Motor neuron (in vitro differentiated cells): ENCODE measurements at regions not wholly inside any gene's neighbourhood (a gene's known extent, or its start where the extent isn't known, plus 50 kb on each side); places are given as distances from the start of the nearest gene placed in this dataset.
"Not testable (repeated sequence)": the region's sequence is repeated elsewhere in the genome, so short reads cannot be mapped to it uniquely, and the experiment has no call there.

Experiments
- ATAC-seq, 8 experiments: fragments of 200-7000 bp; cut with Tn5 transposase; replicated peaks in 6 of 8; 2 replicates each; pipeline ENCODE4 v1.8.0; 2021; ENCODE audit warnings: mild to moderate bottlenecking in 8 of 8, moderate library complexity in 8 of 8
- H3K27ac ChIP-seq, 2 donors: fragments of 250-450 bp; sonication (Bioruptor Pico); 2 replicates each; pipeline ENCODE4 v1.9.0; 2021; ENCODE audit warnings: antibody characterized with exemption in 2 of 2, mild to moderate bottlenecking in 2 of 2, moderate library complexity in 1 of 2
- H3K4me1 ChIP-seq, 2 donors: fragments of 250-450 bp; sonication (Bioruptor Pico); replicated peaks in 1 of 2; 2 replicates each; pipeline ENCODE4 v1.6.1; 2021; ENCODE audit warnings: antibody characterized with exemption in 2 of 2, mild to moderate bottlenecking in 2 of 2, moderate library complexity in 1 of 2
- H3K4me3 ChIP-seq, 5 donors: fragments of 250-450 bp; sonication (Bioruptor Pico); 2 replicates each; pipeline ENCODE4 v1.9.0; 2021; ENCODE audit warnings: antibody characterized with exemption in 5 of 5, mild to moderate bottlenecking in 5 of 5, moderate library complexity in 4 of 5
- WGBS, 10 experiments: fragments of 450-650 bp; shearing (Covaris generic); methylation state at CpG; one replicate each; pipeline ENCODE4 v1.0.0; 2022; 5-methylcytosine and 5-hydroxymethylcytosine counted together
- in situ Hi-C, 9 experiments: fragments of 400-800 bp; cut with MboI; loops; one replicate each; pipeline ENCODE4 v1.15.0; 2021; ENCODE audit warnings: low sequenced_read_pairs in 9 of 9, low pct_unique_long_range_greater_than_20kb in 2 of 9; ENCODE audit not compliant: unreplicated experiment in 9 of 9

GRCh38 chr16:48959204-48959603 lies 322.4 kb downstream of the CBLN1 start:
- Histone ChIP-seq H3K4me3 (no peak overlapping the region), H3K4me1 (no peaks in the 10 kb centered on the region), H3K27ac (no peak overlapping the region)
- WGBS, 10 experiments = 0 to 64% (median 28%) methylated on average over 1 to 3 of the region's 3 CpGs; no CpG with 5 or more reads in 4 of the 10 experiments
- no peak for ATAC-seq
- in situ Hi-C loops = no loop called here

GRCh38 chr16:48958681-48959080 lies 323.0 kb downstream of the CBLN1 start:
- WGBS, 10 experiments = 20 to 84% (median 61%) methylated on average over 1 to 4 of the region's 5 CpGs; no CpG with 5 or more reads in 4 of the 10 experiments
- in situ Hi-C loops = no loop called here
- ATAC-seq = no peak
- Histone ChIP-seq H3K4me1 (no peaks in the 10 kb centered on the region), H3K4me3 (no peak overlapping the region), H3K27ac (no peak overlapping the region)

GRCh38 chr16:48956620-48957019 lies 325.0 kb downstream of the CBLN1 start:
- Histone ChIP-seq H3K4me3 (no peak overlapping the region), H3K27ac (no peak overlapping the region), H3K4me1 (no peaks in the 10 kb centered on the region)
- no peak for ATAC-seq
- in situ Hi-C loops = no loop called here
- 0 to 90% (median 64%) methylated on average over 1 to 3 of the region's 4 CpGs; no CpG with 5 or more reads in 4 of the 10 experiments for WGBS, 10 experiments

GRCh38 chr16:48955837-48956236 lies 325.8 kb downstream of the CBLN1 start:
- WGBS, 10 experiments = 0 to 100% (median 66%) methylated on average over 1 to 3 of the region's 3 CpGs; no CpG with 5 or more reads in 2 of the 10 experiments
- in situ Hi-C loops = no loop called here
- H3K4me3 ChIP-seq = no peak overlapping the region
- H3K27ac ChIP-seq = no peak overlapping the region
- ATAC-seq = no peak
- H3K4me1 ChIP-seq = no peaks in the 10 kb centered on the region

- ATAC-seq, H3K4me1 ChIP-seq, H3K4me3 ChIP-seq, in situ Hi-C loops, H3K27ac ChIP-seq: not testable (repeated sequence)
- WGBS, 10 experiments = no CpG with 5 or more reads among the region's 41 CpGs
Observed at GRCh38 chr16:48951621-48952125, 330.0 kb downstream of the CBLN1 start.

GRCh38 chr16:48950184-48950583 lies 331.5 kb downstream of the CBLN1 start:
- Histone ChIP-seq H3K4me3 (no peak overlapping the region), H3K27ac (no peak overlapping the region), H3K4me1 (no peaks in the 10 kb centered on the region)
- in situ Hi-C loops = no loop called here
- WGBS, 10 experiments = 46 to 100% (median 80%) methylated on average over 1 to 2 of the region's 2 CpGs; no CpG with 5 or more reads in 5 of the 10 experiments
- no peak for ATAC-seq

- ATAC-seq = no peak
- Histone ChIP-seq H3K4me1 (no peaks in the 10 kb centered on the region), H3K4me3 (no peak overlapping the region), H3K27ac (no peak overlapping the region)
- 67% methylated on average over 1 of the region's 2 CpGs; no CpG with 5 or more reads in 9 of the 10 experiments for WGBS, 10 experiments
- in situ Hi-C loops = no loop called here
Observed at GRCh38 chr16:48949636-48950035, 332.0 kb downstream of the CBLN1 start.

- no peaks in the 10 kb centered on the region for H3K4me1 ChIP-seq
- H3K27ac ChIP-seq = no peak overlapping the region
- ATAC-seq = no peak
- no peak overlapping the region for H3K4me3 ChIP-seq
- in situ Hi-C loops = no loop called here
- WGBS, 10 experiments = 0 to 84% (median 48%) methylated on average over 1 to 3 of the region's 3 CpGs; no CpG with 5 or more reads in 2 of the 10 experiments
Observed at GRCh38 chr16:48948911-48949310, 332.7 kb downstream of the CBLN1 start.

- WGBS, 10 experiments = 0 to 60% (median 43%) methylated on average over 1 to 3 of the region's 3 CpGs; no CpG with 5 or more reads in 1 of the 10 experiments
- Histone ChIP-seq H3K4me3 (no peak overlapping the region), H3K27ac (no peak overlapping the region), H3K4me1 (no peaks in the 10 kb centered on the region)
- in situ Hi-C loops = no loop called here
- ATAC-seq = no peak
Observed at GRCh38 chr16:48947371-48947713, 334.3 kb downstream of the CBLN1 start.

- ATAC-seq = no peak
- H3K4me1 ChIP-seq = no peaks in the 10 kb centered on the region
- WGBS, 10 experiments = 0 to 100% (median 74%) methylated on average over 1 to 6 of the region's 6 CpGs
- H3K27ac ChIP-seq = no peak overlapping the region
- in situ Hi-C loops = no loop called here
- H3K4me3 ChIP-seq = no peak overlapping the region
Observed at GRCh38 chr16:48946686-48947370, 334.8 kb downstream of the CBLN1 start.

GRCh38 chr16:48942996-48943395 lies 333.0 kb upstream of the N4BP1 start:
- in situ Hi-C loops = no loop called here
- ATAC-seq = no peak
- H3K4me1 ChIP-seq = no peaks in the 10 kb centered on the region
- H3K4me3 ChIP-seq = no peak overlapping the region
- 29 to 100% (median 60%) methylated on average over 1 to 3 of the region's 3 CpGs; no CpG with 5 or more reads in 3 of the 10 experiments for WGBS, 10 experiments
- H3K27ac ChIP-seq = no peak overlapping the region

- no peak for ATAC-seq
- 0 to 80% (median 54%) methylated on average over 1 to 4 of the region's 5 CpGs; no CpG with 5 or more reads in 3 of the 10 experiments for WGBS, 10 experiments
- H3K4me3 ChIP-seq = no peak overlapping the region
- no peaks in the 10 kb centered on the region for H3K4me1 ChIP-seq
- in situ Hi-C loops = no loop called here
- H3K27ac ChIP-seq = no peak overlapping the region
Observed at GRCh38 chr16:48936811-48937210, 326.8 kb upstream of the N4BP1 start.

- WGBS, 10 experiments = 19 to 100% (median 70%) methylated on average over 1 to 8 of the region's 9 CpGs; no CpG with 5 or more reads in 1 of the 10 experiments
- Histone ChIP-seq H3K4me1 (no peaks in the 10 kb centered on the region), H3K27ac (no peak overlapping the region), H3K4me3 (no peak overlapping the region)
- in situ Hi-C loops = no loop called here
- ATAC-seq = no peak
Observed at GRCh38 chr16:48932216-48932855, 322.4 kb upstream of the N4BP1 start.
